ENCODE measurements at regions not wholly inside any gene's neighbourhood (a gene's known extent, or its start where the extent isn't known, plus 50 kb on each side); places are given as distances from the start of the nearest gene placed in this dataset.

- TF ChIP-seq CTCF (IDR thresholded peaks at IDR 0.05) (no peak), POLR2AphosphoS5 (IDR thresholded peaks at IDR 0.05; ENCODE audit: low read depth, low read length) (no peak), SIN3A (IDR thresholded peaks at IDR 0.05; ENCODE audit: borderline replicate concordance, insufficient read depth, low read depth, low read length) (no peak)
Observed at GRCh38 chr1:106688446-106688845, 368.0 kb upstream of the PRMT6 start.

Data from Panc1 (cell line).